HG03521 (cell line): ENCODE measurements at regions not wholly inside any gene's neighbourhood (a gene's known extent, or its start where the extent isn't known, plus 50 kb on each side); places are given as distances from the start of the nearest gene placed in this dataset.
A peak's percentile ranks its signal among the peaks of the same experiment; 100 is the strongest.
"Not testable (repeated sequence)": the region's sequence is repeated elsewhere in the genome, so short reads cannot be mapped to it uniquely, and the experiment has no call there.

Source experiments
- ATAC-seq: cut with Tn5 transposase; IDR thresholded peaks from one replicate; pipeline ENCODE4 v1.9.1; 2021; ENCODE audit warnings: mild to moderate bottlenecking, moderate library complexity; ENCODE audit not compliant: unreplicated experiment

DNA sequence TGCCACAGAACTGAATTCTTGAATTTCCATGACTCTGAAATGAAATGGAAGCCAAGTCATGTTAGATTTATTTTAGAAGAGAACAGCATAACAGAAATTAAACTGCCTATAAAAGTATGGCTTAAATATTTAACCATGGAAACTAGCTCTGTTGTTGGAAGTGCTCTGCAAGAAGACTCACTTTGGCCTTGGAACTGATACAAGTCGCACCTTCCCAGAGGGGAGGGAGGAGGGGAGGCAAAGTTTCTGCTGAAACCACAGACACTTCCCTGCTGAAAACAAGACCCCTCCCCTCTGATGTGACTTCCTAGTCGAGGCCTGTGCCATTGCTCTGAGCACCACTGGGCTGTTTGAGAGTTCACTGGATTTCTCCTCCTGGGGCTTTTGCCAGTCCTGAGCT lies 72.1 kb downstream of the OR13A1 start:
- no peak for ATAC-seq

DNA sequence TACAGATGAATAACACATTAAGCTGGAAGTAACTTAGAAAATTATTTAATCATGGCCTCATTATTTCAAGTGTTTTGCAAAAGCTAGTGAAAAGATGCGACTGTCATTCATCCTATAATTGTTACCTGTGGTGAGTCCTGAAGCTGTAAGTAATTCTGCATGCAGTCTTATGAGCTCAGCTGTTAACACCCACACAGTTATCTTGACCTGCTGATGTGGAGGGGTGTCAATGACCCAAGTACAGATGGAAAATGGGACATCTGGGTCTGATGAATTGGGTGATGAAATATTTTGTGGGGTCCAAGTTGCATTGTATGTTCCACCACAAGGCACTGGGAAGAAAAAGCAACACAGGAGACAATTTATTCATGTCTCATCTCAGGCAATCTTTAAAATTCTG lies 68.9 kb downstream of the OR13A1 start:
- ATAC-seq: no peak

DNA sequence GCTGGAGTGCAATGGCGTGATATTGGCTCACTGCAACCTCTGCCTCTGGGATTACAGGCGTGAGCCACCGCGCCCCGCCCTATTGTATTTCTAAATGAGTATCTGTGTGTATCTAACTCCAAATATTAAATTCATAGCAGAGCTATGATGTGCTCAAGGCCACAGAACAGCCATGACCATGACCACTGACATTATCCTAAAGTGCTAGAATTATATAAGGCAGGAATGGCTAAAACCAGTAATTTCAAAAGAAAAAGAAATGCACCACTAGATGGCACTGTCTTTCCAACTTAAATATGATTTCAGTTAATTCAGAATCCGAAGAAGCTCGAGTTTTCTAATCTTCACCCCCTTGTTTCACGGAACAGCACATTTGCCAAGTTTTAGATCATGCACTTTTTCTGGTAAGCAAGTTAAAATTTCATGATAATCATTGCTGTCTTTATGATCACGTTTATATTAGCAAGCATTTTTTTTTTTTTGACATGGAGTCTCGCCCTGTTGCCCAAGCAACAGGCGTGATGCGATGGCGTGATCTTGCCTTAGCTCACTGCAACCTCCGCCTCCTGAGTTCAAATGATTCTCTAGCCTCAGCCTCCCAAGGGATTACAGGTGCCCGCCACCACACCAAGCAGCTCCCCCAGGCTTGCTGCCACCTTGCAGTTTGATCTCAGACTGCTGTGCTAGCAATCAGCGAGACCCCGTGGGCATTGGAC lies 65.3 kb downstream of the OR13A1 start:
- ATAC-seq: peak; percentile 39

DNA sequence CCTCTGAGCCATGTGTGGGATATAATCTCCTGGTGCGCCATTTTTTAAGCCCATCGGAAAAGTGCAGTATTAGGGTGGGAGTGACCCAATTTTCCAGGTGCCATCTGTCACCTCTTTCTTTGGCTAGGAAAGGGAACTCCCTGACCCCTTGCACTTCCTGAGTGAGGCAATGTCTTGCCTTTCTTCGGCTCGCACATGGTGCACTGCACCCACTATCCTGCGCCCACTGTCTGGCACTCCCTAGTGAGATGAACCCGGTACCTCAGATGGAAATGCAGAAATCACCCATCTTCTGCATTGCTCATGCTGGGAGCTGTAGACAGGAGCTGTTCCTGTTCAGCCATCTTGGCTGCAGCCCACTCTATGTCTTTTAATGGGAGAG lies 64.7 kb downstream of the OR13A1 start:
- not testable (repeated sequence) for ATAC-seq
